Omental fat pad (tissue), 3 donors: ENCODE measurements at regions not wholly inside any gene's neighbourhood (a gene's known extent, or its start where the extent isn't known, plus 50 kb on each side); places are given as distances from the start of the nearest gene placed in this dataset.

Experiments
- ATAC-seq: fragments of 150-250 bp; one replicate; pipeline ENCODE4 v1.9.1; 2016; ENCODE audit warnings: mild to moderate bottlenecking, moderate library complexity; ENCODE audit not compliant: low FRiP score
- DNase-seq: peaks from one replicate; pipeline ENCODE4 v3.0.0-alpha.2; 2019; ENCODE audit warnings: low spot score
- TF ChIP-seq, protein P1 (sequence below), 3 donors: fragments of 450-650 bp; IDR thresholded peaks; one replicate each; pipeline ENCODE4 v1.5.1; 2016 to 2017; ENCODE audit warnings: antibody characterized with exemption in 3 of 3, mild to moderate bottlenecking in 3 of 3, moderate library complexity in 2 of 3

DNA sequence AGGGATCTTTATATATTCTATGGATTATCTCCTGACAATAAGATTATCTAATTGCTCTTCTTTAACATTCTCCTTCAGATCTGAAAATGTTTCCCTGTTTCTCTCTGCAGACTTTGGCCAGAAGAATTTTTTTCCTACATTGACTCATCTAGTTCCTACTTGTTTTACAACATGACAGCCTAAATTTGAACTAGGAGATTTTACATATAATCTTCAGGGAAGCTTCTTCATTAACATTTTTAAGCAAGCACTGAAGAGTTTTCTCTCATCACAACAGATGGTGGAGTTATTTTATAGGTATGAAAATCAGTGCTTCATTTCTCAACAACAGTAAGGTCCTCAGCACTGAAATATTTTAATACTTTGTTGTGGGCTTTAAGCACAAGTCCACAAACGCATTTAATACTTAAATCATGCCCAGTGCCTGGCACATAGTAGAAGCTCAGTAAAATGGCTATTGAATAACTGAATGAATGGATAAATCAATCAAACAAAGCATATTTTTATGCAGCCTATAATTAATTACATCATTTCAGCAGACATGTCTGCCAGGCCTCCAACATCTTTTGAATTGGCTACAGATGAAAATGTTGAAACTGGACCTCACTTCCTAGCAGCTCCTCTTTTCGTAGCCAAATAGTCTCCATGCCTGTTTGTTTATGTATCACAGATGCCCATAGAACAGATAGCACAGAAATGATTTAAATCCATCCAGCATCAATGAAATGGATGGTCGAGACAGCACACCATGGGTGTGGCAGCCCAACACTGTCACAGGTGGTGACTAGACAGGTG lies 117.3 kb upstream of the POU2AF2 start:
- TF ChIP-seq, protein P1, sequence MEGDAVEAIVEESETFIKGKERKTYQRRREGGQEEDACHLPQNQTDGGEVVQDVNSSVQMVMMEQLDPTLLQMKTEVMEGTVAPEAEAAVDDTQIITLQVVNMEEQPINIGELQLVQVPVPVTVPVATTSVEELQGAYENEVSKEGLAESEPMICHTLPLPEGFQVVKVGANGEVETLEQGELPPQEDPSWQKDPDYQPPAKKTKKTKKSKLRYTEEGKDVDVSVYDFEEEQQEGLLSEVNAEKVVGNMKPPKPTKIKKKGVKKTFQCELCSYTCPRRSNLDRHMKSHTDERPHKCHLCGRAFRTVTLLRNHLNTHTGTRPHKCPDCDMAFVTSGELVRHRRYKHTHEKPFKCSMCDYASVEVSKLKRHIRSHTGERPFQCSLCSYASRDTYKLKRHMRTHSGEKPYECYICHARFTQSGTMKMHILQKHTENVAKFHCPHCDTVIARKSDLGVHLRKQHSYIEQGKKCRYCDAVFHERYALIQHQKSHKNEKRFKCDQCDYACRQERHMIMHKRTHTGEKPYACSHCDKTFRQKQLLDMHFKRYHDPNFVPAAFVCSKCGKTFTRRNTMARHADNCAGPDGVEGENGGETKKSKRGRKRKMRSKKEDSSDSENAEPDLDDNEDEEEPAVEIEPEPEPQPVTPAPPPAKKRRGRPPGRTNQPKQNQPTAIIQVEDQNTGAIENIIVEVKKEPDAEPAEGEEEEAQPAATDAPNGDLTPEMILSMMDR (IDR thresholded peaks at IDR 0.05) = no peak
- DNase-seq (no peak), ATAC-seq (no peak)

DNA sequence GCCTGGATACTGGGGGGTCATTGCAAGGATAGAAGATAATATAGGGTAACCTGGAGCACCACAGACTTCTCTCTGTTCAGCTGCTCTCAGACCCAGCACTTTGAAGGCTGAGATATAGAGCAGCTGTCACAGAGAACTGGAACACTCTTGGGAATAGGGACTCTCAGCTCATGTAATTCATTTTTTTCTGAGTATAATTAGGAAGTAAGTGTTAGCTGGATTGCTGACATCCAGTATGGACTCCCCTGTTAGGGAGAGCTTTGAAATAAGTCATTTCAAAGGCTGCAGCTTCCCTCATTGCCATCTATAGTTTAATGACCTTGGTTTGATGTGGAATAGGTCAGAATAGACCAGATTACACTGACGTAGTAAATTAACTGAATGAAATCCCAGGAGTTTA lies 120.8 kb upstream of the POU2AF2 start:
- ATAC-seq = no peak

DNA sequence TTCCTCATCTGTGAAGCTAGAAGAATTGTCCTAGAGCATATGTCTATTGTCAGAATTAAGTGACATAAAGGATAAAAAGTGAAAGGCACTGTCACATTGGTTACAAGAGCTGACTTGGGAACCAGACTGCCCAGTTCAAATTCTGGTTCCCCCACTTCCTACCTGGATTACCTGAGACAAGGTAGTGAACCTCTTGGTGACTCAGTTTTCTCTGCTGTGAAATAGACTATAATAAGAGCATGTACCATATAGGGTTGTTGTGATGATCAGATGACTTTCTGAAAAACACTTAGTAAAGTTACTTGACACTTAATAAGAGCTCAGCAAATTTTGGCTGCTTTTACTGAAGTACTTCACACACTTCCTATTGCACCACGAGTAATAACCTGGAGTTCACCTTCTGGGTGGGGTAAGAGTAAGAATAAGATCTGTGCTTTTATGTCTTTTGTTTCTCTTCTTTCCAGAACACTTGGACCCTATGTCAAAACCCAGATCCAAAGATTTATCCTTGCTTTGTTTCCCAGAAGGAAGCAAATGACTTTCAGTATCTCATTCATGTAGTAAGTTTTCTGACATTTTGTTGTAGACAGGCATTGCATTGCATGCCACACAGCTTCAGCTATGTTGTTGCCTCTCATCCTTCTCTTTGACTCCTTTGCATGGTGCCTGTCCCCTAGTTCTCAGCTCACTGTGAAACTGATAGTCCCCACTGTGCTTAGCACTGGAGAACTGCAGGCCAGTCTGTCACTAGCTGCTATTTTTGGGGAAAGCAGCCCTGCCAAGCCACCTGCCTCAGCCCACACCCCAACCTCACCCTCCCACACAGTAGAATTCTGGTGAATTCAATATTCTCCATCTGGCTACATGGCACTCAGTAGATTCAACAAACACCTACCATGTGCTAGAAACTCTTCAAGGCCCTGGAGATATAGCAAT lies 121.8 kb upstream of the POU2AF2 start:
- no peak for ATAC-seq
- no peak for DNase-seq
- TF ChIP-seq, protein P1 (IDR thresholded peaks at IDR 0.05) = no peak

More for the DNA sequence above, 120.8 kb upstream of the POU2AF2 start:
- no peak for DNase-seq
- TF ChIP-seq, protein P1 (IDR thresholded peaks at IDR 0.05) = no peak

DNA sequence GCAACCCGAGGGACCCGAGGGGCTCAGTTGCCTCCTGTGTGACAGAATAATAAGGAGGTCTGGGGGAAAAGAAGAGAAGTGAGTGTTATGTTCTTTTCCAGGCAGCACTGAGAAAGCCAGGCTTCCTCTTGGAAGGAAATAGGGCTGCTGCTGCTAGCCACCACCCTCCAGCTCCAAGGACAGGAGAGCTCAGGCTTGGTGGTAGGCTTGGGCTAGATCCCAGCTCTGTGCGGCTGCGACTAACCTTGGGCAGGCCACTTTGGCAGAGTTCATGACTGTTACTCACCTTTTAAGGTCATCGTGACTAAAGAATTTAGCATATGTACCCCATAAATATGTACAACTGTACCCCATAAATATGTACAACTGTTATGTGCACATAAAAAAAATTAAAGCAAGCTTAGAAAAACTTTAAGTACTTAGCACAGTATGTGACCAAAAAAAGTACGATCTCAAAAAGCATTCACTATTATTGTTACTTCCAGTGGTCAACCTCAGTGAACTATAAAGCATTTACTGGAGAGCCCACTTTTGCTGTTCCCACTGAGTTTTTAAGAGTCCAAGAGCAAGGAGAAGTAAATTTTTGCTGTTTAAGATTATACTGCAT lies 124.7 kb upstream of the POU2AF2 start:
- DNase-seq (no peak), ATAC-seq (no peak)
- TF ChIP-seq, protein P1 (IDR thresholded peaks at IDR 0.05) = no peak

DNA sequence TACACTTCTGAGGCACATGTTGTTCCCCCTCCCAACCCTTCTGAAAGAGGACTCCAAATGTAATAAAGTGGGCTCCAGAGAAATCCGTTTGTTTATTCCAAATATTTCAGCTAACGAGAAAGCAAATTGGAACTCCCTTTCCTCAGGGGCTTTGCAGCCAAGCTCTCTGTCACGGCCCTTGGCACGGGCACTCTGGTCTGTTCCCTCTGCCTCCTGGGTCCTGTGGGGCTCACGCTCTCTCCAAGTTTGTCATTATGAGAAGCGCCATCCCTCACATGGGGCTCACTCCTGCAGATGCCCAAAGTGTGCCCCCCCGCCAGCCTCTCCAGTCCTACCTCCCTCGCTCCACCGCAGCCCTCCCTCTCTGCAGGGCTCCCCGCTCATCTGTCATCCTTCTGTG lies 125.4 kb upstream of the POU2AF2 start:
- ATAC-seq (no peak), DNase-seq (no peak)
- TF ChIP-seq, protein P1 (IDR thresholded peaks at IDR 0.05) = no peak

DNA sequence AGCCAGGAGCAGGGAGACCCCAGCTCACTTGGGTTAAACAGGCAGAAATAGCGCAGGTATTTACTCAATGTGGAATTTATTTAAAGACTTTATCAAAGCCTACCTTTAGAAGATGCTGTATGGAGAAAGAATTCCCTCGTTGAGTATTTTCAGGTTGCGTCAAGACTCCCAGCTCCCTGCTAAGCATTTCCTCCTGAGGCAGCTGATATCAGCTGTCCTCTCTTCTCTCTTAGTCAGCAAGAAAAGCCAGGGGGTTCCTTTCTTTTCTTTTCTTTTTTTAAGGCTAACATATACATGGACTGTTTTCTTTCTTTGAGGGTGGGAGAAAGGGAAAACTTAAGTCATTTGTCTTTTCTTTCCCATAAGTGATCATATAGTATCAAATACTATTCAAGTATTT lies 125.8 kb upstream of the POU2AF2 start:
- ATAC-seq = no peak

More for the DNA sequence above, 125.8 kb upstream of the POU2AF2 start:
- TF ChIP-seq, protein P1 (IDR thresholded peaks at IDR 0.05) = no peak
- no peak for DNase-seq
